H1 (cell line): ENCODE measurements at regions not wholly inside any gene's neighbourhood (a gene's known extent, or its start where the extent isn't known, plus 50 kb on each side); places are given as distances from the start of the nearest gene placed in this dataset.

Experiments used
- KDM1A ChIP-seq: fragments of 200-600, 300-600 bp; sonication (generic); IDR thresholded peaks from 2 replicates; pipeline ENCODE4 v1.7.1; 2016; ENCODE audit warnings: mild to moderate bottlenecking, low read length, borderline replicate concordance
- RFX5 ChIP-seq: IDR thresholded peaks from 2 replicates; pipeline ENCODE4 v1.6.1; 2011; ENCODE audit warnings: low read depth, low read length, improper control_type of control experiment, borderline replicate concordance
- SIX5 ChIP-seq: IDR thresholded peaks from 2 replicates; pipeline ENCODE4 v1.6.1; 2011; ENCODE audit warnings: mild to moderate bottlenecking, low read depth, low read length
- TEAD4 ChIP-seq: IDR thresholded peaks from 2 replicates; pipeline ENCODE4 v1.6.1; 2012; ENCODE audit warnings: low read depth, low read length, inconsistent platforms, mixed read lengths
- TF ChIP-seq, protein P1 (sequence below): IDR thresholded peaks from 2 replicates; pipeline ENCODE4 v1.6.1; 2011; ENCODE audit warnings: low read length, improper control_type of control experiment

DNA sequence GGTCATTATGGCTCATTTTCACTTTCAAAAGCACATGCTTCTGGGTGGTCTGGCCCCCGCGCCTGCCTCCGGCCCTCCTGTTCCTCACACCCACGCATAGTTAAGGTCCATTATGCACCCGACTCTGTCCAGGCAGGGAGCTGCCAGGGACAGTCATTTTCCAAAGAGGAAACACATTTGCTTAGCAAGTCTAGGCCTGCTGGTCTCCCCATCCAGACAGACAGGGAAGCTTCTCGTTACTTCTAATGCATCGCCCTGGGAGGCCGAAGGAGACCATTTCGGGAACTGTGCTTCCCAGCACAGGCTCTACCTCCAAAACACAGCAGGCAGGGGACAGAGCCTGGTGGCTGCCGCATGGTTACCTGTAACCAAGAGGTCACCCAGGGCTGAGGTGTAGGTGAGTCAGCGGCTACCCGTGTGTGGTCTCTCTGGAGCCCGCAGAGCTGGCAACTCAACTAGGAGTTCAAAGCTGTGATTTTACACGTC lies 87.1 kb upstream of the SHANK2 start (continued):
- TF ChIP-seq, protein P1, sequence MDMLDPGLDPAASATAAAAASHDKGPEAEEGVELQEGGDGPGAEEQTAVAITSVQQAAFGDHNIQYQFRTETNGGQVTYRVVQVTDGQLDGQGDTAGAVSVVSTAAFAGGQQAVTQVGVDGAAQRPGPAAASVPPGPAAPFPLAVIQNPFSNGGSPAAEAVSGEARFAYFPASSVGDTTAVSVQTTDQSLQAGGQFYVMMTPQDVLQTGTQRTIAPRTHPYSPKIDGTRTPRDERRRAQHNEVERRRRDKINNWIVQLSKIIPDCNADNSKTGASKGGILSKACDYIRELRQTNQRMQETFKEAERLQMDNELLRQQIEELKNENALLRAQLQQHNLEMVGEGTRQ: no peak
- TF ChIP-seq RFX5: no peak
- no peak for TF ChIP-seq SIX5
- no peak for TF ChIP-seq KDM1A
- no peak for TF ChIP-seq TEAD4
